SKM-1 treated with dmso at 0.1 percent for 144 hours (cell line): ENCODE measurements at regions not wholly inside any gene's neighbourhood (a gene's known extent, or its start where the extent isn't known, plus 50 kb on each side); places are given as distances from the start of the nearest gene placed in this dataset.

Source experiments
- DNase-seq: peaks from one replicate; lab custom pipeline; 2025; ENCODE audit not compliant: unreplicated experiment; lab: John Stamatoyannopoulos, UW

- no peak for DNase-seq
Observed at GRCh38 chr13:47268270-47268669, 371.4 kb upstream of the HTR2A start.

- no peak for DNase-seq
Observed at GRCh38 chr13:47258384-47258783, 361.5 kb upstream of the HTR2A start.

GRCh38 chr13:47256618-47257017 is 359.8 kb upstream of the HTR2A start:
- no peak for DNase-seq

GRCh38 chr13:47252627-47253026 is 355.8 kb upstream of the HTR2A start:
- no peak for DNase-seq

- DNase-seq, result no peak
Observed at GRCh38 chr13:47251771-47252170, 354.9 kb upstream of the HTR2A start.

- no peak for DNase-seq
Observed at GRCh38 chr13:47250146-47250545, 353.3 kb upstream of the HTR2A start.

- DNase-seq, result no peak
Observed at GRCh38 chr13:47249266-47249665, 352.4 kb upstream of the HTR2A start.

- DNase-seq, result no peak
Observed at GRCh38 chr13:47241446-47241845, 344.6 kb upstream of the HTR2A start.

GRCh38 chr13:47239025-47239424 is 342.2 kb upstream of the HTR2A start:
- DNase-seq, result no peak

- DNase-seq, result no peak
Observed at GRCh38 chr13:47237571-47237970, 340.7 kb upstream of the HTR2A start.

- DNase-seq, result no peak
Observed at GRCh38 chr13:47233734-47234133, 336.9 kb upstream of the HTR2A start.

- no peak for DNase-seq
Observed at GRCh38 chr13:47232516-47232915, 335.7 kb upstream of the HTR2A start.

GRCh38 chr13:47230155-47230554 is 333.3 kb upstream of the HTR2A start:
- no peak for DNase-seq

GRCh38 chr13:47226516-47226915 is 329.7 kb upstream of the HTR2A start:
- no peak for DNase-seq

GRCh38 chr13:47220453-47221140 is 323.7 kb upstream of the HTR2A start:
- DNase-seq, result no peak

GRCh38 chr13:47218611-47219010 is 321.8 kb upstream of the HTR2A start:
- no peak for DNase-seq

- no peak for DNase-seq
Observed at GRCh38 chr13:47216176-47216822, 319.4 kb upstream of the HTR2A start.

- no peak for DNase-seq
Observed at GRCh38 chr13:47215736-47216135, 318.9 kb upstream of the HTR2A start.

- DNase-seq, result no peak
Observed at GRCh38 chr13:47213047-47213446, 316.2 kb upstream of the HTR2A start.

- DNase-seq, result no peak
Observed at GRCh38 chr13:47211106-47211505, 314.3 kb upstream of the HTR2A start.

GRCh38 chr13:47206111-47206510 is 309.3 kb upstream of the HTR2A start:
- DNase-seq, result no peak

GRCh38 chr13:47190696-47191305 is 293.9 kb upstream of the HTR2A start:
- no peak for DNase-seq
